ENCODE measurements at regions not wholly inside any gene's neighbourhood (a gene's known extent, or its start where the extent isn't known, plus 50 kb on each side); places are given as distances from the start of the nearest gene placed in this dataset.
"Not testable (repeated sequence)": the region's sequence is repeated elsewhere in the genome, so short reads cannot be mapped to it uniquely, and the experiment has no call there.

DNA sequence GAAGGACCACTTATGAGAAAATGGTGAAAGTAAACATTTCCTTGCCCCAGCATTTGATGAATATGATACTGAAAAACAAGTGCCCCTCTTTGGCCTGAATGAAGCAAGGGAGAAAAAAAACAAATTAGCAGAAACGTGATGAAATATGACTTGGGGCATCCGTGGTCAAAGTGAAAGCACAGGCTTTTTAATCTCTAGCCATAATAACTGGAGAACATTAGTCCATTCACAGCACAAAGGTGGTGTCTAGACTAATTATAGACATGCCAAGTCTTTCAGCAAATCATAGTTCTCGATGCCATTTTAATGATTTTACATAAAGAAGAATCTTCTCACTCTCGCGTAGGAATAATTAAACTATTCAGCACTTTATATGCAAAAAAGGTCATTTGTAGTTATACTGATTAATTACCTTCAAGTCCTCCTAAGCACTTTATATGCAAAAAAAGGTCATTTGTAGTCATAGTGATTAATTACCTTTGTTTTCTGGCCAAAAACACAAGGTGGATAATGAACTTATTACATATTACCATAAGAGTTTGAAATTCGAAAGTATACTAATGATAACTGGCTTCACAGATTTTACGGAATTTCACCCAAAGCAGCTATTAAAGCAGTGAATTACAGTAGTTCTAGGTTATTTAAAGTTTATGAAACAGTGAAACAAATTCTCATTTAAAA, 121.6 kb downstream of the ZNF22 start:
- not testable (repeated sequence) for DNase-seq

DNA sequence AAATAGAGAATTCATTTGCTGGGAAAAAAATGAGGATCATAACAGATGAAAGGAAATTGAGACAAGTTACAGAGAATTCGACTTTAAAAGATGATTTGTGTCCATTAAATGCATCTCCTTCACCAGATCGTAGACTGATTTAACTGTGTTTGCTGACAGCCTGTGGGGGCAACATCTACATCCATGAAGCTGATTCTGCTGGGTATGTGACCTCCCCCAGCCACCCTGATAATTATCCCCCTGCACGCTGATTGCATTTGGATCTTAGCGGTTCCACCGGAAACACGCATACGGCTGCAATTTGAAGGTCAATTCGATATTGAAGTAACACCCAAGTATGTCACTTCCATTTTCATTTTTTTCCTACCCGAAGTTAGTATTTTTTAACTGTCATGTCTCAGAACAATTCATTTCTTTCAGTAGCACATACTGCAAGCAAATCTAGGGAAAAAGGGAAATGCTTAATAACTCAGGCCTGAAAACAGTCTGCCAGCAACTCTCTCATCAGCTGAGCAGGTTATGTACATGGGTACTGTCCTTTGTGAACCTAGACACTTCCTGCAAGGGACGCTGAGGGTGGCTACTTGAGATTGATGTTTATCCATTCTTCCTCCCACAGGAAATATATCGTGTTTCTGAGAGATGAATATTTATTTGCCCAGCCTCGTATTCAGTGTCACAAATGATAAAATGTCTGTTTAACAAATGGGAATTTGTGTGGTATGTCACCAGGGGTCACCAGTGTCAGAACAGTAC, 134.9 kb downstream of the ZNF22 start:
- no peak for DNase-seq

DNA sequence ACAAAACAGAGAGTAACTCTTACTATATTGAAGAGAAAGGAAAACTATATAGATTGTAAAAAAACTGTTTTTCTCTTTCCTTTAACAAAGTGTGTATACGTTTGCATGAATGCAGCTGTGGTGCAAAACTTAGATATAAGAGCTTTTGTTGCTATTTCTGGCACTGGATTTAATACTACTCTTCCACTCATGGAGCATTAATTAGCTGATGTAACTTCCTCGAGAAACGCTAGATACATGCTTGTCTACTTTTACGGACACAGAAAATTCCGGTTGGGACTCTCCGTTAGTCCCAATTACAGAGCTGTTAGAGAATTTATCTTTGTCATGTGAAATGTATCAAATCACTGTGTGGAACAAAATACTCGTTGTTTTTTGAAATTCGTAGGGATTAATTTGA, 135.5 kb downstream of the ZNF22 start:
- DNase-seq = no peak

DNA sequence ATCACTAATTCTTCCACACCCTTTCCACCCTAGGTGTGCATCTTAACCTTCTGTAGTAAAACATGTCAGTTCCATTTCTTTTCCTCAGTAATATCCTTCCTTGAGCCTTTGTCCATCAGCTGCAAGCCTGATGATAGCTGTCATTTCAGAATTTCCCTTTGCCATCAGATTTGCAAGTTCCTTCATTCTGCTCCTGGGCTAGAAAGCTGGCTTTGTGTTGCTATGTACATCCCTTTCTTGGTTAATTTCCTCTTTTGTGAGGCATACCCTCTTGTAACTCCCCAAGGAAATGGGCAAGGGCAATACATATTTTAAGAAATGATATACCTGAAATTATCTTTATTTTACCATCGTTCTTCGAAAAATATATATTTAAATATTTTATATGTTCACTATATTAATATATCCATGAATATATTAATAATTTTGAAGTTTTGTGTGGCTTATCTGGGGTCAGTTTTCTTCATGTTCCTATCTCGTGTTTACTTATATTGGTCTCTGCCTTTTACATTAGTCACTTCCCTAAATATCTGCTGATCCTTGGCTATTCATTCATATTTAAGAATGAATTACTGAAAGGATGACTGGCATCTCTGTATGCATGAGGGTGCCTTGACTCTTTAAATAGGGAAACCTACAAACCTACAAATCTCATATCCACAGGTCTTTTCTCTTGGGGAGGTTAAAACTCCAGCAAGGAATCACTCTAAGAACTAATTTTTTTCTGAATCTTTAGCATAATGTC, 143.8 kb downstream of the ZNF22 start:
- DNase-seq = no peak

DNA sequence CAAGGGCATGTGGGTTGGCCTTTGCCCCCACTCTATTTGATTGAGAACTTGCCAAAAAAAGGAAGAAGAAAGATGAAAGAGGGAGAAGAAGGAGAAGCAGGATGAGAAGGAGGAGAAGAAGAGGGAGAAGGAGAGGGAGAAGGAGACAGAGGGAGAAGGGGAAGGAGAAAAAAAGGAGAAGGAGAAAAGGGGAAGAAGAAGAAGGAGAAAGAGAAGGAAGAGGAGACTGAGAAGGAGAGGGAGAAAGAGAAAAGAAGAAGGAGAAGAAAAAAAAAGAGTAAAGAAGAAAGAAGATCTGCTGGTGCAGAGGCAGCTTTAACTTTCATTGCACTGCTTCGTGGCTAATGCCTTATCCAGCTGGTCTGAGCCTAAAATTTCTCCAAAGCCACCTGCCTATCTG, 144.4 kb downstream of the ZNF22 start:
- not testable (repeated sequence) for DNase-seq

DNA sequence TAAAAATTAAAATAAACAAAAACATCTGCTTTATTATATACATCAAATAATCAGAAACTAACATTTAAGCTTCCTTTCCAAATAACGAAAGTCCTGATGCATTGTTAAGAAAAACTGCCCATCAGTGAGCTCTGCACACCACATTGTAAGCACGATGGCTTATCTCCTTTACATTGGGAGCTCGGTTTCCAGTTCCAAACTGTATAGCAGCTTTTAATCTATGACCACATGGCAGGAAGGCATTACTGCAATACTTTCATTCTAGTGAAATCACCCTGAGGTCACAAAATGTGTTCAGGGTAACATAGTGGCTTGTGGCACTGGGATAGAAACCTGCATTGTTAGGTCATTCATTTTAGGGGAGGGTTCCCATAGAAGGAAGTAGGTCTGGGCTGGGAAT, 146.3 kb downstream of the ZNF22 start:
- no peak for DNase-seq

DNA sequence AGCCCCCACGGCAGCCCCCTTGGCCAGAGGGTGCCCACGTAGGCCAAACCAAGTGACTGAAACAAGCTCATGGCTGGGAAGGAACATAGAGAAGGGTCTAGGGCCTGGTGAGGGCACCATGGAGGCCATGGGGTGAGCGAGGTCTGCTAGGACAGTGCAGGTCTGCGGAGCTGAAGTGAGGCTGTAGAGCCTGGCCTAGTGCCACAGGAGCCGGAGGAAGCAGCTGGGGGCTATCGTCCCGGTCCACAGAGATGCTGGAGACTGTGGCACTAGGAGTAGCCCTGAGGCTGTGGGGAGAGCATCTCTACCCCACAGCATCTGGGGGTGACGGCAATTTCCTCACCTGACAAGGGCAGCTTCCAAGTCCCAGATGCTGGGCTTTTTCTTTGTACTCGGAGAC, 150.3 kb downstream of the ZNF22 start:
- DNase-seq = no peak

DNA sequence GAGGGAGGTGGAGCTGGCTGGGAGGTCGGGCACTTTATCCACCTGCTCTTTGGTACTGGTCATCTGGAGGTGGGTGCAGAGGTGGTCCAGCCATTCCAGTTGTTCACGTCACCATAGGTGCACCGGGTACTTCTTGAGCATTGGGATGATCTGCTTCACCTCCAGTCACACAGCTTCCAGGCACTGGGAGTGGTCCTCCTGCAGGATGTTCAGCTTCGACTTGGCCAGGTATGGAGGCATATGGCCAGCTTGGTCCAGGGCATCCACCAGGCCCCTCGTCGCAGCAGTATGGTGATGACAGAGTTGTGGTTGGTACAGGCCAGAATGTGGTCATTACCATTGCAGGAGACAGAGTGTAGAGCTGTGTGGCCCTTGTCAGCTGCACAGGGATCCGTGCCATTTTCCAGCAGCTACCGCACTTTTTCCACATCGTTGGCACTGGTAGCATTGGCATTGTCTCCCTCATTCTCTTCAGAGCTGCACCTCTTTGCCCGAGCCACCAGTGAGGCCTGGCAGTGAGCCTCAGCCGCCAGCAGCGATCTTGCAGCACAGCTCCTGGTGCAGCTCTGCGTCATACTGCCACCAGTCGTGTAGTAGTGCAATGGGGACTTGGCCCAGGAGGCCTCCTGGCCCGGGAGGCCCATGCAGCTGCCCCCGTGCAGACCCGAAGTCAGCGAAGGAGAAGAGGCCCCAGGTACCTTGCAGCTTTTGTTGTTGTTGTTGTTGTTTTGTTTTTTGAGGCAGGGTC, 150.9 kb downstream of the ZNF22 start:
- DNase-seq = no peak

DNA sequence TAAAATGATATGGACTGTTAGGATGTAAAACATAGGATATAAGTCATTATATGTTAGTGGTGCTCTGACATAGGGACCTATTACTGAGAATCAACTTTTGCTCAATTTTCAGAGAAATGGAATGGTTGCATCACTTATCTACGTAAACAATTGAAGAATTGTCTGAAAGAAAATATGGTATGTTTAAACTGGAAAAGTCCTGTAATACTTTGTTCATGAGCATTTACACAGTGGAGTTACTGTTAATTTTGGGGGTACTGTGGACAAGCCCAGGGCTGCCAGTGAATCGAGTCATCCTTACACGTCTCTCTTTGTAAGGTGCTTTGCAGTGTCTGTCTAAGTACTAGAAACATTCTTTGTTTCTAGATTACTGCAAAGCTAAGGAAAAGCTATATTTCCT, 152.0 kb downstream of the ZNF22 start:
- DNase-seq = no peak

DNA sequence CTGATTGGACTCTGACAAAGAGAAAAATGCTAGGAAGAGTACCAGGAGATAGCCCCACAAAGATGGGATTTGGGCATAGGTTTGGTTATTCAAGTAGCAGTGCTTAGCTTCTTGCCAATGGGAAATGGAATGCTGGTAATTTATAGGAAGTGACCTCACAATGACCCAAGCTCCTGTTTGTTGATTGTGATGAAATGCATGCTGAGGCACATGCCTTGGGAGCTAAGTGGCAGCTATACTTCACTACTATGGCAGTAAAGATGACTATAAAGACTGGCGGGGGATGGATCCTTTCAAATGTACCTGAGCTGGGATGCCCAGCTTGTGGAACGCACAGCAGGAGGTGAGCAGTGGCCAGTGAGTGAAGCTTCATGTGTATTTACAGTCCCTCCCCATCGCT, 153.8 kb downstream of the ZNF22 start:
- DNase-seq = no peak

DNA sequence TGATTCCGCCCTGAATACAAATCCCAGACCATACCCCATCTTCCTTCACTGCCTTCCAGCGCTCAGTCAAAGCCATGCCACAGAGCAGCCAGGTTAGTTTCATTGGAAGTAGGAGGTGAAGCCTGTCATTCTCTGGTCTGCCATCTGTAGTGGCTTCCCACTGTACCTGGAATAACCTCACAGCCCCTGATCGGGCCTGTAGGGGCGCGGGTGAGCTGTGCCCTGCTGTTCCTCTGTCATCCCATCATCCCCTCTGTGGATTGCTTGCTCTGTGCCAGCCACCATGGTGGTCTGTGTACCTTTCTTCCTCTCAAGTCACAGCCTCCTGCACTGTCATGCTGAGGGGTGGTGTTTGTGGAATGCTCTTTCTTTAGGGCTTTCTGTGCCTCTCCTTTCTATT, 155.1 kb downstream of the ZNF22 start:
- DNase-seq = no peak

DNA sequence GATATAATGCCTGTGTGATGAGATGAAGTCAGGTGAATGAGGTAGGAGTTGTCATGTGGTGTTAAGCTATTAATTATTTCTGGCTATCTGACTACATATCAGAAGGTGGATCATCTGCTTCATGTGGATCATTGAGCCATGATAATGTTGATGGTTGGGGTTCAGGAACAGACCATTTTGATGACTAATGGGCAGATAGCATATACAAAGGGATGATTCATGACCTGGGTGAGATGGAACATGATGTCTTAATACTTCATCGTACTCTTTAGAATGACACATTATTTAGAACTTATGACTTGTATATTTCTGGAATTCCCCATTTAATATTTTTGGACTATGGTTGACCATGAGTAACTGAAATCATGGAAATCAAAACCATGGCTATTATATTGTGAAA, 155.1 kb downstream of the OR13A1 start:
- DNase-seq = no peak

DNA sequence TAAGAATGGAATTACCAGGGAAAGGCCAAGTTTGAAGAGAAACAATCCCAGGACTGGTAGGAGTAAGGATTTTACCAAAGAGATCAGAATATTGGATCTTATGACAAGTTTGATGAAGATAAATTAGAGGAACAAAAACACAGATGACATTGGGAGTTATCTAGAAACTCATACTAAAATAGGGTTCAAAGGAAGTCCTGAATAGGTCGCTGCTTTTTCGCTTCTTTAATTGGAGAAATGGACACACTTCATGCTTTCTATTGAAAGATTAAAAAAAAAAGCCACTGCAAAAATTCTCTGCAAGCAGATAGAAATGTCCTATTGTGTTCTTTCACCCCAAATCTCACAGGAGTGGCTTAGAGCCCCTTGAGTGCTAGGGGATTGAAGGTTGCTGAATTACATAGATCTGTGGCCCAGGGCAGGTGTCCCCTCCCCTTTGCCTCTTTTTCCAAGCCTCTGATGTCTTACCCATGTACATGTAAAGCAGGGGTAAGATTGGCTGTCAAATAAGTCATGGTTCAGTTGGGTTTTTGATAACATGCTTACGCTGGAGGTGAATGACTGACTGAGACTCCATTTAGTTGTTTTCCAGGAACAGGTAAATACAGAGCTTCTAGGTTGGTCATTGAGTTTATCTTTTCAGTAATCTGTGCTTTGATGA, 152.0 kb downstream of the OR13A1 start:
- no peak for DNase-seq

DNA sequence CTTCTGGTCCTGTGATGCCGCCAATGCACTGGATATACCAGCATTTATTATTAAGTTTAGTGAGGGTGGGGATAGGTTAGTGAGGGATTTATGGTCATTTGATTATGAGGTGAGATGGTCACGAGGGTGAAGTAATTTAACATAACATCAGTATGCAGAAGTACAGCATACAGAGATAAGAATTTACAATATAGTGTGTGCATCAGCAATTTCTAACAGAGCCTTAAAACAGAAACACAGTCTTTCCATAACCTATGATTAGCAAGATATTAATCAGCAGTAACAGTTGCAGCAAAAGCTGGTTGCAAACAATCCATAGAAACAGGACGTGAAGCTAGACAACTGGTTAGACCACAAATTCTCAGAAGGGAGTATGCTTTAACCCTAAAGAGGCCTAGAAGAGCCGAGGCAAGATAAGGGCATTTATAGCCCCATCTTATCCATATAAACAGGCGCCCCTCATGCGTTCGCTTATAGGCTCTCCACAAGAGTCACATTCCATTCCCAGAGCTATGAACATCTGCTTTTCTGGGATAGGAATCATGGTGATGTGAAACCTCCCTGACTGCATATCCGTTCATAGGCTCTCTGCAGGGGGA, 139.8 kb downstream of the OR13A1 start:
- DNase-seq = not testable (repeated sequence)

DNA sequence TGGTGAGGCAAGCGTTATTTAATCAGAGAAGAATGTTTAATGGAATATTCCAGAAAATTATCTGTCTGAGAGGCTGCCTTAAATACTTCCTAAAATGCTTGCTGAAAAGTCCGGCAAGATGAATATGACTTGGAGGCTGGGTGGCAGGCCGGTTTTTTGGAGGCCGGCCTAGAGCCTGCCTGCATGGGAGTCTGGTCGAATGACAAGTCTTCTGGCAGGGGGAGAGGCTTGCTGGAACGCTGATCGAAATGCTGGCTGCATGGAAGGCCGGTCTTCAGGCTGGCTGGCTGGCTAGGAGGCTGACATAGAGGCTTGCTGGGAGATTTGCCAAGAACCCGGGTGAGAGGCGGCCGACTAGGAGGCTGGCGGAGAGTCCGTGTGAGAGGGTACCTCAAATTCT, 135.7 kb downstream of the OR13A1 start:
- no peak for DNase-seq

DNA sequence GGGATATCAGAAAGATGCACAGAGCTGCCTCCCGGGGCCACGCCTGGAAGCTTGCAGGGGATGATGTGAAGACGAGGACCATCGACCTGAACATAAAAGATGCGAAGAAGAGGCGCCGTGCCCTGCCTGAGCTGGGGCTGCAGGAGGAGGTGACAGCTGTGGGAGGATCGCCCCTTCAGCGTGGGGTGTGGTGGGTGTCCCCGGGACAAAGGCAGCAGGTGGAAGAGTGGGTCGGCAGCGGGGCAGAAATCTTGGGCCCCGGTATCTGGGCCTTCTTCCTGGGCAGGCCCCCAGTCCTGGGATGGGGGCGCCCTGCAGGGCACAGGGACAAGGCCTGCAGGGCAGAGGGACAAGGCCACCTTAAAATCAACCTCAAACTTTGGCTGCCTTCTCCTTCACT, 134.9 kb downstream of the OR13A1 start:
- no peak for DNase-seq

DNA sequence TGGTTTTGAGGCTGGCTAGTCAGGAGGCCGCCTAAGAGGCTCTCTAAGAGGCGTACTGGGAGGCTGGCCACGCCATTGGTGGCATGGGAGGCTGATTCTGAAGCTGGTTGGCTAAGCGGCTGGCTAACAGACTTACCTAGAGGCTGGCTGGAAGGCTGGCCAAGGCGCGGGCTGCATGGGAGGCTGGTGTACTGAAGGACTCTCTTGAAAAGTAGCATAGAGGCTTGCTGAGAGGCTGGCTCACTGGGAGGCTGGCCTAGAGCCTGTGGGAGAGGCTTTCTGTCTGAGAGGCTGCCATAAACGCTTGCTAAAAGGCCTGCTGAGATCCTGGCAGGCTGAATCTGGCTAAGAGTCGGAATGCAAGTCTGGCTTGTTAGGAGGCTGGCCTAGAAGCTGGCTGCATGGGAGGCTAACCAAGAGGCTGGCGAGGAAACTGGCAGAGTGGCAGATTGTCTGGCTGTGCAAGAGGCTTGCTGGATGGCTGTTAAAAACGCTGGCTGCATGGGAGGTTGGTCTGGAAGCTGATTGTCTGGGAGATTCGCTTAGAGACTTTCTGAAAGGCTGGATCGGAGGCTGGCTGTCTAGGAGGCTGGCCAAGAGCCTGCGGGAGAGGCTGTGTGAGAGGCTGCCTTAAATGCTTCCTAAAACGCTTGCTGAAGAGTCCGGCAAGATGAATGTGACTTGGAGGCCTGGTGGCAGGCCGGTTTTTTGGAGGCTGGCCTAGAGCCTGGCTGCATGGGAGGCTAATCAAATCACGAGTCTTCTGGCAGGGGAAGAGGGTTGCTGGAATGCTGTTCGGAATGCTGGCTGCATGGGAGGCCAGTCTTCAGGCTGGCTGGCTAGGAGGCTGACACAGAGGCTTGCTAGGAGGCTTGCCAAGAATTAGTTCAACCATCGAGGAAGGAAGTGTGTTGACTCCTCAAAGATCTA, 134.2 kb downstream of the OR13A1 start:
- DNase-seq = no peak

DNA sequence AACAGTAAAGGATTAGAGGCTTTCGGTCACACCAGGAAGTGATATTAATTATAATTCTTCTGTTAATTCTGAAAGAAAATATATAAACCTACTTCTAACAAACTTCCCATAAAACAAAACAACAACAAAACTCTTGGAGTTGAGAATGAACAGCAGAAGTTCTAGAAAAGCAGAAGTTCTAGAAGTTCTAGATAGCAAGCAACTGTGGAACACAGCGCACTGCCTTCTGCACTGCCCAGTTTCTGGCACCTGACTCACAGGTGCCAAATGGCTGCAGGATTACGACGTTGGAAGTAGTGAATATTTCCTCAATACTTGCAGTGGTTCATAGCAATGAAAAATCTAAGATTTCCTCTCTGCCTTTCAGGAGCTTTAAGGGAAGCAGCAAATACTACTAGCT, 132.2 kb downstream of the OR13A1 start:
- DNase-seq = no peak

DNA sequence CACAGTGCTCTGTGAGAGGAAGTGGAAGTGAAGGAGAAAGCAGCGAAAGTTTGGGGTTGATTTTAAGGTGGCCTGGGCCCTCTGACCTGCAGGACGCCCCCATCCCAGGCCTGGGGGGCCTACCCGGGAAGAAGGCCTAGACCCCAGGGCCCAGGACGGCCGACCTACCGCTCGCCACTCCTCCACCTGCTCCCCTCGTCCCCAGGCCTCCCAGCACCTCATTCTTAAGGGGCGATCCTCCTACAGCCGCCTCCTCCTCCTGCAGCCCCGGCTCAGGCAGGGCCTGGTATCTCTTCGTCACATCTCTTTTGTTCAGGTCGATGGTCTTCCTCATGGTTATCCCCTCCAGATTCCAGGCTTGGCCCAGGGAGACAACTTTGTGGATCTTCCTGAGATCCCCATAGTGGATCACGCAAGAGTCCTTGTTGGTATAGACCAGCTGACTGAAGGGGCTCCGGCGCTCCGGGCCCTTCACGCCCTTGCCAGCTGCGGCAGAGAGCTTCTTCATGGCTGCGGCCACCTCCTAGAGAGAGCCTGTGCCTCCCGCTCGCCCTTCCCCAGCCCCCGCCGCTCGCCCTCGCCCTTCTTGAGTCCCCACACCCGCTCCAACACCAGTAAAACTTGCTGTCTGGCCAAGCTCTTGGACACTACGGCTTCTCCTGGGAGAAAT, 117.5 kb downstream of the OR13A1 start:
- no peak for DNase-seq

DNA sequence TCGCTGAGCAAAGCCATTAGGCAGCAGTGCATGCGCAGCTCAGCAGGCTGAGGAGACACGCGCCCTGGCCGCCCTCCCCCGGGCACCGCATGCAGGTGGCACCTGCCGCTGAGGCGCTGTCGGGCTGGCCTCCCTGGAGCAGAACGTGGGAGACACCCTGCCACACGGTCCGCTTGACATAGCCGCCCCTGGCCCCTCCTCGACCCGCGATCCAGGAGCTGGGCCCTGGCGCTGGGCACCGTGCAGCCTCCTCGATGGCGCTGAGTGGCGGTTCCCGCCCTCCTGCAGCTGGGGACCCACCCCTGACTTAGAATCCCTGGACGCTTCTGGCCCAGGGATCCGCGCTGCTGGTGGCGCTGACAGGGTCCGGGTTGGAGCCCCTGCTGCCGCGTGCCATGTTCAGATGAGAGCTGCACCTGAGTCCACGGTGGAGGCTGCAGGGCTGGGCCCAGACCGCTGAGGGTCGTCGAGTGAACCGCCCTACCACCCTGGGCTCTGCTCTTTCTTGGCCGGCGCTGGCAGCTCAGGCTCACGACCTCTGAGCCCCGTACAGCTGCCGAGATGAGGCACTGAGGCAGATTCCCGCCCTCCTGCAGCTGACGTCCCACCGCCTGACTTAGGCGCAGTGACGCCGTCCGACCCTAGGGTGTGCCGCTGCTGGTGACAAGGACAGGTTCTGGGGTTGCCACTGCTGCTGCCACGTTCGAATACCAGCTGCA, 116.8 kb downstream of the OR13A1 start:
- DNase-seq = no peak
